ENCODE measurements at regions not wholly inside any gene's neighbourhood (a gene's known extent, or its start where the extent isn't known, plus 50 kb on each side); places are given as distances from the start of the nearest gene placed in this dataset.
"Not testable (repeated sequence)": the region's sequence is repeated elsewhere in the genome, so short reads cannot be mapped to it uniquely, and the experiment has no call there.

- Histone ChIP-seq H3K27me3 (no peaks in the 10 kb centered on the region), H3K27ac (no peak overlapping the region), H3K4me3 (no peak overlapping the region), H3K9me3 (replicated peaks in 1 of 3) (no peaks in the 10 kb centered on the region), H3K4me1 (replicated peaks in 1 of 2) (no peaks in the 10 kb centered on the region), H3K36me3 (replicated peaks in 1 of 2) (no peaks in the 10 kb centered on the region)
- DNase-seq, result no peak
- intact Hi-C loops (cut with DNase I), result no loop called here
- WGBS, 4 donors, result 77 to 86% (median 83%) methylated on average over 2 of the region's 2 CpGs
- TF ChIP-seq POLR2A (IDR thresholded peaks at IDR 0.05), result no peak
Observed at GRCh38 chr4:187679450-187679849, 316.1 kb upstream of the ZFP42 start.

DNA sequence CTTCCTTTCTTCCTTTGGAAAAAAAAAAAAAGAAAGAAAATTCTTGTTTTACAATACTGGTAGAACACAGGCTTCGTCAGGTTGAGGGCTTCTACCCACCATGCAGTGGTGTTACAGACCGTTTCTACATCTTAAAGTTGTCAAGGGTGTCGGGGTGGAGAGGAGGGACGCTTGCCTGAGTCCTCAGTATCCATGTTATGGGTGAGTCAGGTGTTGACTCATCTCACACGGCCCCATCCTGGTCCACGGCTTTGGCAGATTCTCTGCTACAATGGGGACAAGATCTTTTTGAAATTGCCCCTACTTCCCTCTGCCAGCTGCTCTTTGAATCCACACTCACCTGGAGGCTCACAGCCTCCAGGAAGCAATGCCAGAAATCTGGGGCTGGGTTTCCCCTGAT, 310.3 kb upstream of the ZFP42 start:
- DNase-seq, result no peak
- no peaks in the 10 kb centered on the region for H3K4me1 ChIP-seq (replicated peaks in 1 of 2)
- no peak overlapping the region for H3K4me3 ChIP-seq
- intact Hi-C loops (cut with DNase I), result no loop called here
- WGBS, 4 donors, result 67 to 74% (median 71%) methylated on average over 6 of the region's 6 CpGs
- H3K36me3 ChIP-seq (replicated peaks in 1 of 2), result no peaks in the 10 kb centered on the region
- H3K27me3 ChIP-seq, result no peaks in the 10 kb centered on the region
- no peaks in the 10 kb centered on the region for H3K9me3 ChIP-seq (replicated peaks in 1 of 3)
- H3K27ac ChIP-seq, result no peak overlapping the region
- TF ChIP-seq, protein P1, sequence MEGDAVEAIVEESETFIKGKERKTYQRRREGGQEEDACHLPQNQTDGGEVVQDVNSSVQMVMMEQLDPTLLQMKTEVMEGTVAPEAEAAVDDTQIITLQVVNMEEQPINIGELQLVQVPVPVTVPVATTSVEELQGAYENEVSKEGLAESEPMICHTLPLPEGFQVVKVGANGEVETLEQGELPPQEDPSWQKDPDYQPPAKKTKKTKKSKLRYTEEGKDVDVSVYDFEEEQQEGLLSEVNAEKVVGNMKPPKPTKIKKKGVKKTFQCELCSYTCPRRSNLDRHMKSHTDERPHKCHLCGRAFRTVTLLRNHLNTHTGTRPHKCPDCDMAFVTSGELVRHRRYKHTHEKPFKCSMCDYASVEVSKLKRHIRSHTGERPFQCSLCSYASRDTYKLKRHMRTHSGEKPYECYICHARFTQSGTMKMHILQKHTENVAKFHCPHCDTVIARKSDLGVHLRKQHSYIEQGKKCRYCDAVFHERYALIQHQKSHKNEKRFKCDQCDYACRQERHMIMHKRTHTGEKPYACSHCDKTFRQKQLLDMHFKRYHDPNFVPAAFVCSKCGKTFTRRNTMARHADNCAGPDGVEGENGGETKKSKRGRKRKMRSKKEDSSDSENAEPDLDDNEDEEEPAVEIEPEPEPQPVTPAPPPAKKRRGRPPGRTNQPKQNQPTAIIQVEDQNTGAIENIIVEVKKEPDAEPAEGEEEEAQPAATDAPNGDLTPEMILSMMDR (IDR thresholded peaks at IDR 0.05), result no peak
- TF ChIP-seq POLR2A (IDR thresholded peaks at IDR 0.05), result no peak

DNA sequence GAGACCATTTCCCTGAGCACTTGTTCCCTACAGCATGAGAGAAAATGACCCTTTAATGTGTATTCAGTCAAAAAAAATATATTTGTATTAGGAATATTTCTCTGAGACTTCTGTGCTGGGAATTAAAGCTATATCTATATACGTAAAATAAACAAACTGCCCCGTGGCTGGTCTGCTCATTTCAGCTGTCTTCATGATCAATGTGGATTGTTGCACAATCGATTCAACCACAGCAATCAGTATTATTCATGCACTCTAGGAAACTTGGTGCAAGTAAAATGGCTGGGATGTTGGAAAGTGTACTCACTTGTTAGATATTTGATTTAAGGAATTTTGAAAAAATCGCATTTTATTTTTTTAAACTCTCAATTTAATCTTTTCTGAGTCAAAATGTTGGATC, 307.9 kb upstream of the ZFP42 start:
- WGBS, 4 donors, result 41 to 68% (median 55%) methylated on average over 4 of the region's 4 CpGs
- no peak for DNase-seq
- Histone ChIP-seq H3K27ac (no peak overlapping the region), H3K4me1 (replicated peaks in 1 of 2) (no peaks in the 10 kb centered on the region), H3K27me3 (no peaks in the 10 kb centered on the region), H3K4me3 (no peak overlapping the region), H3K36me3 (replicated peaks in 1 of 2) (no peaks in the 10 kb centered on the region), H3K9me3 (replicated peaks in 1 of 3) (no peaks in the 10 kb centered on the region)
- intact Hi-C loops (cut with DNase I), result no loop called here
- TF ChIP-seq, protein P1 (IDR thresholded peaks at IDR 0.05), result no peak
- no peak for TF ChIP-seq POLR2A (IDR thresholded peaks at IDR 0.05)

DNA sequence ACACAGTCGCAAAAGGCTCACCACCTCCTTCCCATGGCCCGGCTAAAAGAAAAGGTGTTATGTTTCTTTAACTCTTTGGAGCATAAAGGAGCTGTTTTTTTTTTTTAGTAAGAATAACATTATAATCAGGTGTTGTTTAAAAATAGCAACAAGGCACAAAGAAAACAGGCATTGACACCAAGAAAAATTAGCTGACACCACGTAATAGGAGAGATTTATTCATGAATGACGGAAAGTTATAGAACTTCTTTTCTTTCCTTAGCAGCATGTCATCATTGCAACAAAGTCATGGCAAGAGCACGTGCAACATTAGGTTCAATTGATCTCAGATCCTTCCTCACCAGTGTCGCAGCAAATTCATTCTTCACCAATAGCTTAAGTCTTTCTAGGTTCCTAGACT, 302.9 kb upstream of the ZFP42 start:
- 66 to 81% (median 72%) methylated on average over 6 of the region's 6 CpGs for WGBS, 4 donors
- DNase-seq, result no peak
- H3K9me3 ChIP-seq (replicated peaks in 1 of 3), result no peaks in the 10 kb centered on the region
- intact Hi-C loops (cut with DNase I), result no loop called here
- no peak overlapping the region for H3K27ac ChIP-seq
- no peaks in the 10 kb centered on the region for H3K4me1 ChIP-seq (replicated peaks in 1 of 2)
- H3K4me3 ChIP-seq, result no peak overlapping the region
- TF ChIP-seq, protein P1 (IDR thresholded peaks at IDR 0.05), result no peak
- TF ChIP-seq POLR2A (IDR thresholded peaks at IDR 0.05), result no peak
- no peaks in the 10 kb centered on the region for H3K27me3 ChIP-seq
- no peaks in the 10 kb centered on the region for H3K36me3 ChIP-seq (replicated peaks in 1 of 2)

GRCh38 chr4:187695531-187695930, 300.0 kb upstream of the ZFP42 start:
- H3K36me3 ChIP-seq (replicated peaks in 1 of 2); H3K27ac ChIP-seq; H3K4me3 ChIP-seq; intact Hi-C loops (cut with DNase I); H3K4me1 ChIP-seq (replicated peaks in 1 of 2); H3K9me3 ChIP-seq (replicated peaks in 1 of 3); DNase-seq; H3K27me3 ChIP-seq: not testable (repeated sequence)
- 90 to 95% (median 91%) methylated on average over 3 of the region's 3 CpGs for WGBS, 4 donors
